SK-N-SH (cell line): ENCODE measurements at regions not wholly inside any gene's neighbourhood (a gene's known extent, or its start where the extent isn't known, plus 50 kb on each side); places are given as distances from the start of the nearest gene placed in this dataset.

Experiments used
- CTCF ChIA-PET: fragments of 300-600, 350-600 bp; formaldehyde crosslinking; extraction: SDS; loops from one replicate; lab custom pipeline; 2021; lab: Yijun Ruan, JAX
- POLR2A ChIA-PET: fragments of 350-600 bp; sonication (Branson Sonifier 250); formaldehyde crosslinking; extraction: SDS; loops from one replicate; lab custom pipeline; 2020; ENCODE audit warnings: antibody characterized with exemption, inconsistent platforms; lab: Yijun Ruan, JAX
- DNase-seq: peaks from one replicate; pipeline ENCODE4 v3.0.0; 2012
- H2AFZ ChIP-seq: fragments of 200-600 bp; sonication (generic); 2 replicates; pipeline ENCODE4 v1.8.1; 2016; ENCODE audit warnings: antibody characterized with exemption, mild to moderate bottlenecking, low read depth
- H3F3A ChIP-seq: fragments of 200-600 bp; sonication (generic); replicated peaks from 2 replicates; pipeline ENCODE3; 2016; ENCODE audit warnings: antibody characterized with exemption, mild to moderate bottlenecking; ENCODE audit not compliant: insufficient read depth
- H3K27ac ChIP-seq, 2 experiments: fragments of 200-500 bp in 1 of 2; fragments of 200-600 bp in 1 of 2; sonication (Bioruptor generic) in 1 of 2; sonication (generic), shearing (Covaris generic) in 1 of 2; 2 replicates each; pipeline versions ENCODE4 v1.5.1 to v1.6.1; 2014 to 2016; ENCODE audit warnings: low read depth in 2 of 2, inconsistent platforms in 1 of 2, low read length in 1 of 2, mild to moderate bottlenecking in 1 of 2, mixed read lengths in 1 of 2
- H3K27me3 ChIP-seq: fragments of 200-600 bp; sonication (generic), shearing (Covaris generic); 2 replicates; pipeline ENCODE4 v1.6.1; 2016; ENCODE audit warnings: mixed run types; ENCODE audit not compliant: insufficient read depth
- H3K36me3 ChIP-seq, 2 experiments: fragments of 200-500 bp in 1 of 2; fragments of 200-600 bp in 1 of 2; sonication (Bioruptor generic) in 1 of 2; sonication (generic) in 1 of 2; replicated peaks in 1 of 2; 2 replicates each; pipeline versions ENCODE3 to v1.5.1; 2014 to 2016; ENCODE audit warnings: low read length in 1 of 2, mild to moderate bottlenecking in 1 of 2; ENCODE audit not compliant: insufficient read depth in 2 of 2, control insufficient read depth in 1 of 2
- H3K4me1 ChIP-seq, 2 experiments: fragments of 200-500 bp in 1 of 2; fragments of 200-600 bp in 1 of 2; sonication (Bioruptor generic) in 1 of 2; sonication (generic), shearing (Covaris generic) in 1 of 2; 2 replicates each; pipeline versions ENCODE4 v1.5.1 to v1.6.1; 2014 to 2016; ENCODE audit warnings: low read depth in 1 of 2, low read length in 1 of 2, mixed run types in 1 of 2; ENCODE audit not compliant: insufficient read depth in 2 of 2, control insufficient read depth in 1 of 2
- H3K4me2 ChIP-seq: fragments of 200-600 bp; sonication (generic), shearing (Covaris generic); 2 replicates; pipeline ENCODE4 v1.6.1; 2017; ENCODE audit warnings: mixed run types
- H3K4me3 ChIP-seq, 2 experiments: fragments of 200-500 bp in 1 of 2; fragments of 200-600 bp in 1 of 2; sonication (Bioruptor generic) in 1 of 2; sonication (generic), shearing (Covaris generic) in 1 of 2; 2 replicates each; pipeline versions ENCODE4 v1.5.1 to v1.8.1; 2014 to 2016; ENCODE audit warnings: low read depth in 2 of 2, inconsistent platforms in 1 of 2, low read length in 1 of 2, mild to moderate bottlenecking in 1 of 2, mixed read lengths in 1 of 2, moderate library complexity in 1 of 2
- H3K79me2 ChIP-seq: fragments of 200-600 bp; sonication (generic); 2 replicates; pipeline ENCODE4 v1.8.1; 2017; ENCODE audit warnings: mild to moderate bottlenecking; ENCODE audit not compliant: insufficient read depth
- H3K9ac ChIP-seq: fragments of 200-600 bp; sonication (generic); 2 replicates; pipeline ENCODE4 v1.6.1; 2017; ENCODE audit warnings: mixed run types
- H3K9me2 ChIP-seq: fragments of 200-600 bp; sonication (generic); 2 replicates; pipeline ENCODE4 v1.6.1; 2017; ENCODE audit warnings: mixed run types
- H3K9me3 ChIP-seq: fragments of 200-600 bp; sonication (generic); 2 replicates; pipeline ENCODE4 v1.6.1; 2017; ENCODE audit warnings: mixed run types, mild to moderate bottlenecking, moderate library complexity
- H4K20me1 ChIP-seq: fragments of 200-600 bp; sonication (generic); 2 replicates; pipeline ENCODE4 v1.6.1; 2017; ENCODE audit warnings: mild to moderate bottlenecking, mixed run types; ENCODE audit not compliant: insufficient read depth
- ELF1 ChIP-seq: IDR thresholded peaks from 2 replicates; pipeline ENCODE4 v1.4.0; 2012
- EP300 ChIP-seq, 2 experiments: IDR thresholded peaks; 2 replicates each; pipeline versions ENCODE4 v1.4.0 to v1.6.1; 2012; ENCODE audit warnings: borderline replicate concordance in 1 of 2, low read depth in 1 of 2, low read length in 1 of 2
- FOXJ3 ChIP-seq: sonication (generic); formaldehyde crosslinking; IDR thresholded peaks from 2 replicates; pipeline ENCODE4 v1.5.1; 2020; ENCODE audit warnings: mild to moderate bottlenecking, missing genetic modification reagents
- FOXM1 ChIP-seq: IDR thresholded peaks from 2 replicates; pipeline ENCODE4 v1.4.0; 2012; ENCODE audit warnings: low read depth, mild to moderate bottlenecking
- GABPA ChIP-seq: IDR thresholded peaks from 2 replicates; pipeline ENCODE4 v1.4.0; 2012; ENCODE audit warnings: low read depth, mild to moderate bottlenecking
- GATA2 ChIP-seq: sonication (generic); formaldehyde crosslinking; IDR thresholded peaks from 2 replicates; pipeline ENCODE4 v1.5.0; 2020; ENCODE audit warnings: mild to moderate bottlenecking, missing genetic modification reagents
- MEF2A ChIP-seq: IDR thresholded peaks from 2 replicates; pipeline ENCODE4 v1.4.0; 2012; ENCODE audit warnings: low read depth, borderline replicate concordance
- MXI1 ChIP-seq: IDR thresholded peaks from 2 replicates; pipeline ENCODE4 v1.6.1; 2012; ENCODE audit warnings: mild to moderate bottlenecking, low read depth, low read length, improper control_type of control experiment
- POLR2AphosphoS5 ChIP-seq: IDR thresholded peaks from 2 replicates; pipeline ENCODE4 v1.6.1; 2012; ENCODE audit warnings: low read depth, low read length
- RAD21 ChIP-seq: IDR thresholded peaks from 2 replicates; pipeline ENCODE4 v1.6.1; 2012; ENCODE audit warnings: mild to moderate bottlenecking, low read length
- RCOR1 ChIP-seq: fragments of 150-350 bp; IDR thresholded peaks from 2 replicates; pipeline ENCODE4 v1.6.1; 2017; ENCODE audit warnings: antibody characterized with exemption, low read length
- RFX5 ChIP-seq: IDR thresholded peaks from 2 replicates; pipeline ENCODE4 v1.6.1; 2012; ENCODE audit warnings: mild to moderate bottlenecking, improper control_type of control experiment, low read length
- RXRA ChIP-seq: IDR thresholded peaks from 2 replicates; pipeline ENCODE4 v1.4.0; 2012; ENCODE audit warnings: low read depth, mild to moderate bottlenecking, borderline replicate concordance
- SIN3A ChIP-seq: IDR thresholded peaks from 2 replicates; pipeline ENCODE4 v1.6.1; 2012; ENCODE audit warnings: low read depth, mild to moderate bottlenecking, low read length, moderate library complexity, borderline replicate concordance
- TCF12 ChIP-seq: IDR thresholded peaks from 2 replicates; pipeline ENCODE4 v1.4.0; 2012
- WGBS: methylation state at CpG from one replicate; pipeline ENCODE4 v1.1.6; 2017; ENCODE audit warnings: low lambda C conversion rate; 5-methylcytosine and 5-hydroxymethylcytosine counted together
- TF ChIP-seq, protein P1 (sequence below): fragments of 200-600 bp; sonication (generic); IDR thresholded peaks from 2 replicates; pipeline ENCODE4 v1.6.1; 2017; ENCODE audit warnings: antibody characterized with exemption, mild to moderate bottlenecking, moderate library complexity
- TF ChIP-seq, protein P2 (sequence below): IDR thresholded peaks from 2 replicates; pipeline ENCODE4; 2012
- TF ChIP-seq, protein P3 (sequence below): IDR thresholded peaks from 2 replicates; pipeline ENCODE4 v1.6.1; 2012; ENCODE audit warnings: mild to moderate bottlenecking, low read depth, low read length, moderate library complexity
- TF ChIP-seq, protein P4 (sequence below): IDR thresholded peaks from 2 replicates; pipeline ENCODE4 v1.4.0; 2012; ENCODE audit warnings: low read depth

DNA sequence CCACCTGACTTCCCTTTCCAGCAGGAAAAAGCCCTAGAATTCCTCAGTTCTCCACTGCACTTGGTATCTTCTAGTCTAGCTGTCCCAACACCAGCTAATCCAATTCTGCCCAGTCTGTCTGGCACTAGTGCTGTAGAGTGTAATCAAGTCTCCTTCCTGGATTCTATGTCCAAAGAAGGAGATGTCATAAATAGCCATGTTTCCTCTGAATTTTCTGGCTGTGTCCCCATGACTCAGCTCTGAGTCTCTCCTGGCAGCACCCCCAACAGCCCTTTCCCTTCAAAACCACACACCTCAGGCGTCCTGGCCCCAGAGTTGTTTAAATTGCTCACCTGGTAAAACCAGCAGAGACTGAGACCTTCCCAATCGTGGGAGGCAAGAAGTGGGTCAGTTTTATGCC is 197.2 kb downstream of the GRXCR1 start:
- Histone ChIP-seq H2AFZ (no peak overlapping the region), H3K4me2 (no peak overlapping the region), H3K9me2 (no peaks in the 10 kb centered on the region), H3K4me3 (no peak overlapping the region), H4K20me1 (no peaks in the 10 kb centered on the region), H3K36me3 (no peaks in the 10 kb centered on the region), H3K79me2 (no peaks in the 10 kb centered on the region), H3K9me3 (no peaks in the 10 kb centered on the region), H3K9ac (no peak overlapping the region), H3K27me3 (no peaks in the 10 kb centered on the region), H3K4me1 (no peaks in the 10 kb centered on the region), H3K27ac (no peak overlapping the region), H3F3A (no peaks in the 10 kb centered on the region)
- TF ChIP-seq, protein P1, sequence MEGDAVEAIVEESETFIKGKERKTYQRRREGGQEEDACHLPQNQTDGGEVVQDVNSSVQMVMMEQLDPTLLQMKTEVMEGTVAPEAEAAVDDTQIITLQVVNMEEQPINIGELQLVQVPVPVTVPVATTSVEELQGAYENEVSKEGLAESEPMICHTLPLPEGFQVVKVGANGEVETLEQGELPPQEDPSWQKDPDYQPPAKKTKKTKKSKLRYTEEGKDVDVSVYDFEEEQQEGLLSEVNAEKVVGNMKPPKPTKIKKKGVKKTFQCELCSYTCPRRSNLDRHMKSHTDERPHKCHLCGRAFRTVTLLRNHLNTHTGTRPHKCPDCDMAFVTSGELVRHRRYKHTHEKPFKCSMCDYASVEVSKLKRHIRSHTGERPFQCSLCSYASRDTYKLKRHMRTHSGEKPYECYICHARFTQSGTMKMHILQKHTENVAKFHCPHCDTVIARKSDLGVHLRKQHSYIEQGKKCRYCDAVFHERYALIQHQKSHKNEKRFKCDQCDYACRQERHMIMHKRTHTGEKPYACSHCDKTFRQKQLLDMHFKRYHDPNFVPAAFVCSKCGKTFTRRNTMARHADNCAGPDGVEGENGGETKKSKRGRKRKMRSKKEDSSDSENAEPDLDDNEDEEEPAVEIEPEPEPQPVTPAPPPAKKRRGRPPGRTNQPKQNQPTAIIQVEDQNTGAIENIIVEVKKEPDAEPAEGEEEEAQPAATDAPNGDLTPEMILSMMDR: no peak
- no peak for TF ChIP-seq ELF1
- TF ChIP-seq RAD21: no peak
- TF ChIP-seq GABPA: no peak
- TF ChIP-seq TCF12: no peak
- no peak for TF ChIP-seq RCOR1
- TF ChIP-seq SIN3A: no peak
- TF ChIP-seq, protein P2, sequence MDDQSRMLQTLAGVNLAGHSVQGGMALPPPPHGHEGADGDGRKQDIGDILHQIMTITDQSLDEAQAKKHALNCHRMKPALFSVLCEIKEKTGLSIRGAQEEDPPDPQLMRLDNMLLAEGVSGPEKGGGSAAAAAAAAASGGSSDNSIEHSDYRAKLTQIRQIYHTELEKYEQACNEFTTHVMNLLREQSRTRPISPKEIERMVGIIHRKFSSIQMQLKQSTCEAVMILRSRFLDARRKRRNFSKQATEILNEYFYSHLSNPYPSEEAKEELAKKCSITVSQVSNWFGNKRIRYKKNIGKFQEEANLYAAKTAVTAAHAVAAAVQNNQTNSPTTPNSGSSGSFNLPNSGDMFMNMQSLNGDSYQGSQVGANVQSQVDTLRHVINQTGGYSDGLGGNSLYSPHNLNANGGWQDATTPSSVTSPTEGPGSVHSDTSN: no peak
- no peak for TF ChIP-seq FOXJ3 (CRISPR knock-in tag)
- TF ChIP-seq FOXM1: no peak
- TF ChIP-seq MXI1: no peak
- TF ChIP-seq POLR2AphosphoS5: no peak
- no peak for TF ChIP-seq RFX5
- no peak for TF ChIP-seq GATA2 (CRISPR knock-in tag)
- no peak for TF ChIP-seq EP300 (IDR thresholded peaks at IDR 0.05; ENCODE audit: borderline replicate concordance in 1 of 2, low read depth in 1 of 2, low read length in 1 of 2)
- TF ChIP-seq, protein P3, sequence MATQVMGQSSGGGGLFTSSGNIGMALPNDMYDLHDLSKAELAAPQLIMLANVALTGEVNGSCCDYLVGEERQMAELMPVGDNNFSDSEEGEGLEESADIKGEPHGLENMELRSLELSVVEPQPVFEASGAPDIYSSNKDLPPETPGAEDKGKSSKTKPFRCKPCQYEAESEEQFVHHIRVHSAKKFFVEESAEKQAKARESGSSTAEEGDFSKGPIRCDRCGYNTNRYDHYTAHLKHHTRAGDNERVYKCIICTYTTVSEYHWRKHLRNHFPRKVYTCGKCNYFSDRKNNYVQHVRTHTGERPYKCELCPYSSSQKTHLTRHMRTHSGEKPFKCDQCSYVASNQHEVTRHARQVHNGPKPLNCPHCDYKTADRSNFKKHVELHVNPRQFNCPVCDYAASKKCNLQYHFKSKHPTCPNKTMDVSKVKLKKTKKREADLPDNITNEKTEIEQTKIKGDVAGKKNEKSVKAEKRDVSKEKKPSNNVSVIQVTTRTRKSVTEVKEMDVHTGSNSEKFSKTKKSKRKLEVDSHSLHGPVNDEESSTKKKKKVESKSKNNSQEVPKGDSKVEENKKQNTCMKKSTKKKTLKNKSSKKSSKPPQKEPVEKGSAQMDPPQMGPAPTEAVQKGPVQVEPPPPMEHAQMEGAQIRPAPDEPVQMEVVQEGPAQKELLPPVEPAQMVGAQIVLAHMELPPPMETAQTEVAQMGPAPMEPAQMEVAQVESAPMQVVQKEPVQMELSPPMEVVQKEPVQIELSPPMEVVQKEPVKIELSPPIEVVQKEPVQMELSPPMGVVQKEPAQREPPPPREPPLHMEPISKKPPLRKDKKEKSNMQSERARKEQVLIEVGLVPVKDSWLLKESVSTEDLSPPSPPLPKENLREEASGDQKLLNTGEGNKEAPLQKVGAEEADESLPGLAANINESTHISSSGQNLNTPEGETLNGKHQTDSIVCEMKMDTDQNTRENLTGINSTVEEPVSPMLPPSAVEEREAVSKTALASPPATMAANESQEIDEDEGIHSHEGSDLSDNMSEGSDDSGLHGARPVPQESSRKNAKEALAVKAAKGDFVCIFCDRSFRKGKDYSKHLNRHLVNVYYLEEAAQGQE: no peak
- no peak for TF ChIP-seq RXRA
- TF ChIP-seq, protein P4, sequence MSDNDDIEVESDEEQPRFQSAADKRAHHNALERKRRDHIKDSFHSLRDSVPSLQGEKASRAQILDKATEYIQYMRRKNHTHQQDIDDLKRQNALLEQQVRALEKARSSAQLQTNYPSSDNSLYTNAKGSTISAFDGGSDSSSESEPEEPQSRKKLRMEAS: no peak
- no peak for TF ChIP-seq MEF2A
- 0% methylated on average over 2 of the region's 2 CpGs for WGBS
- DNase-seq: no peak
- POLR2A ChIA-PET: no interaction called here
- CTCF ChIA-PET: interaction anchor here (1.1 kb wide), 1 partner anchor 42 kb away, joined by 3 read pairs; no protein-coding TSS in a partner anchor
